SU-DHL-6 (cell line): ENCODE measurements at regions not wholly inside any gene's neighbourhood (a gene's known extent, or its start where the extent isn't known, plus 50 kb on each side); places are given as distances from the start of the nearest gene placed in this dataset.

Source experiments
- H2AFZ ChIP-seq: fragments of 200-600 bp; sonication (generic); 2 replicates; pipeline ENCODE4 v1.6.1; 2014; ENCODE audit warnings: low read depth, mild to moderate bottlenecking, moderate library complexity, mixed read lengths, antibody characterized with exemption, low read length; ENCODE audit not compliant: severe bottlenecking
- H3F3A ChIP-seq: fragments of 200-600 bp; shearing (Covaris generic); 2 replicates; pipeline ENCODE4 v1.6.0; 2016; ENCODE audit warnings: antibody characterized with exemption, mild to moderate bottlenecking; ENCODE audit not compliant: insufficient read depth
- H3K27ac ChIP-seq: fragments of 200-600 bp; sonication (generic); 2 replicates; pipeline ENCODE4 v1.5.1; 2016; ENCODE audit warnings: low read depth, mild to moderate bottlenecking, low read length, moderate library complexity, mixed read lengths
- H3K27me3 ChIP-seq: fragments of 200-600 bp; sonication (generic), shearing (Covaris generic); 2 replicates; pipeline ENCODE4 v1.6.0; 2014; ENCODE audit warnings: mild to moderate bottlenecking, low read length
- H3K36me3 ChIP-seq: fragments of 200-600 bp; sonication (generic); 2 replicates; pipeline ENCODE4 v1.6.1; 2014; ENCODE audit warnings: mild to moderate bottlenecking, low read length, mixed read lengths
- H3K4me2 ChIP-seq: fragments of 300-600, 200-600 bp; shearing (Covaris generic), sonication (generic); 2 replicates; pipeline ENCODE4 v1.6.0; 2014; ENCODE audit warnings: low read length, low read depth, mild to moderate bottlenecking; ENCODE audit not compliant: poor library complexity, severe bottlenecking
- H3K4me3 ChIP-seq: fragments of 200-600 bp; sonication (generic); 2 replicates; pipeline ENCODE4 v1.5.1; 2014; ENCODE audit warnings: antibody characterized with exemption, low read length, mild to moderate bottlenecking, mixed read lengths; ENCODE audit not compliant: insufficient read depth, poor library complexity, severe bottlenecking
- H3K79me2 ChIP-seq: fragments of 200-600 bp; sonication (generic); 2 replicates; pipeline ENCODE4 v1.6.1; 2014; ENCODE audit warnings: mild to moderate bottlenecking, low read length, moderate library complexity; ENCODE audit not compliant: insufficient read depth
- H3K9ac ChIP-seq: fragments of 200-600 bp; sonication (generic); 2 replicates; pipeline ENCODE4 v1.7.0; 2014; ENCODE audit warnings: mild to moderate bottlenecking, low read length
- H3K9me2 ChIP-seq: fragments of 200-600 bp; sonication (generic); replicated peaks from 2 replicates; pipeline ENCODE4 v1.6.1; 2014; ENCODE audit warnings: low read length; ENCODE audit not compliant: insufficient read depth
- H3K9me3 ChIP-seq: fragments of 200-600 bp; sonication (generic); 2 replicates; pipeline ENCODE4 v1.6.1; 2014; ENCODE audit warnings: low read length, mixed read lengths; ENCODE audit not compliant: insufficient read depth
- H4K20me1 ChIP-seq: fragments of 200-600 bp; sonication (generic); 2 replicates; pipeline ENCODE4 v1.6.1; 2014; ENCODE audit warnings: low read depth, mild to moderate bottlenecking, antibody characterized with exemption, low read length, moderate library complexity, mixed read lengths
- CTCF ChIP-seq: fragments of 200-600 bp; sonication (generic); IDR thresholded peaks from one replicate; pipeline ENCODE4 v1.5.1; 2017; ENCODE audit warnings: antibody characterized with exemption, mild to moderate bottlenecking, low read length, moderate library complexity; ENCODE audit not compliant: insufficient read depth, poor library complexity, severe bottlenecking
- EZH2phosphoT487 ChIP-seq: fragments of 200-600 bp; sonication (generic), shearing (Covaris generic); conservative IDR thresholded peaks from 2 replicates; pipeline ENCODE4 v1.6.1; 2018; ENCODE audit warnings: mild to moderate bottlenecking, antibody characterized with exemption, low read length, moderate library complexity, mixed read lengths

- no peaks in the 10 kb centered on the region for H3K79me2 ChIP-seq
- H3K4me3 ChIP-seq, result no peak overlapping the region
- no peaks in the 10 kb centered on the region for H3F3A ChIP-seq
- no peak overlapping the region for H3K27ac ChIP-seq
- peak overlapping the region; percentile 27 for H3K4me2 ChIP-seq
- no peaks in the 10 kb centered on the region for H3K36me3 ChIP-seq
- H3K27me3 ChIP-seq, result no peaks in the 10 kb centered on the region
- H2AFZ ChIP-seq, result no peak overlapping the region
- no peaks in the 10 kb centered on the region for H3K9me2 ChIP-seq
- H3K9me3 ChIP-seq, result no peaks in the 10 kb centered on the region
- no peaks in the 10 kb centered on the region for H4K20me1 ChIP-seq
- TF ChIP-seq CTCF, result peak; percentile 83
- no peak for TF ChIP-seq EZH2phosphoT487
- no peak overlapping the region for H3K9ac ChIP-seq
Observed at GRCh38 chr2:205925373-205926337, 160.3 kb downstream of the INO80D start.

- H3K27ac ChIP-seq, result no peak overlapping the region
- no peaks in the 10 kb centered on the region for H3K9me2 ChIP-seq
- H4K20me1 ChIP-seq, result no peaks in the 10 kb centered on the region
- no peaks in the 10 kb centered on the region for H3K36me3 ChIP-seq
- no peak for TF ChIP-seq CTCF
- TF ChIP-seq EZH2phosphoT487, result no peak
- no peaks in the 10 kb centered on the region for H3K27me3 ChIP-seq
- H3K4me3 ChIP-seq, result no peak overlapping the region
- no peak overlapping the region for H2AFZ ChIP-seq
- H3K4me2 ChIP-seq, result no peak overlapping the region
- H3K9me3 ChIP-seq, result no peaks in the 10 kb centered on the region
- no peaks in the 10 kb centered on the region for H3K79me2 ChIP-seq
- H3F3A ChIP-seq, result no peaks in the 10 kb centered on the region
- H3K9ac ChIP-seq, result no peak overlapping the region
Observed at GRCh38 chr2:205924676-205925075, 161.3 kb downstream of the INO80D start.

- H4K20me1 ChIP-seq, result no peaks in the 10 kb centered on the region
- H3K27me3 ChIP-seq, result no peaks in the 10 kb centered on the region
- no peak overlapping the region for H3K4me2 ChIP-seq
- no peaks in the 10 kb centered on the region for H3F3A ChIP-seq
- H3K36me3 ChIP-seq, result no peaks in the 10 kb centered on the region
- H3K79me2 ChIP-seq, result no peaks in the 10 kb centered on the region
- no peak overlapping the region for H3K27ac ChIP-seq
- no peaks in the 10 kb centered on the region for H3K9me2 ChIP-seq
- no peak overlapping the region for H3K9ac ChIP-seq
- H3K9me3 ChIP-seq, result no peaks in the 10 kb centered on the region
- H3K4me3 ChIP-seq, result no peak overlapping the region
- H2AFZ ChIP-seq, result no peak overlapping the region
- TF ChIP-seq CTCF (no peak), EZH2phosphoT487 (no peak)
Observed at GRCh38 chr2:205915130-205915524, 170.8 kb downstream of the INO80D start.
